A549 (cell line): ENCODE measurements at regions not wholly inside any gene's neighbourhood (a gene's known extent, or its start where the extent isn't known, plus 50 kb on each side); places are given as distances from the start of the nearest gene placed in this dataset.

ENCODE experiments used
- CBX2 ChIP-seq: fragments of 200-600 bp; sonication (generic); IDR thresholded peaks from 2 replicates; pipeline ENCODE4 v1.6.1; 2016; ENCODE audit warnings: low read depth, mild to moderate bottlenecking, borderline replicate concordance
- CBX8 ChIP-seq: fragments of 200-600 bp; sonication (generic); IDR thresholded peaks from 2 replicates; pipeline ENCODE4 v1.6.1; 2016
- CTCF ChIP-seq: fragments of >200 bp; sonication (Bioruptor Twin); formaldehyde crosslinking; IDR thresholded peaks from 3 replicates; pipeline ENCODE4 v1.5.1; 2016
- MYC ChIP-seq: IDR thresholded peaks from 2 replicates; pipeline ENCODE4 v1.6.1; 2012; ENCODE audit warnings: mild to moderate bottlenecking, inconsistent platforms, low read length, improper control_type of control experiment, borderline replicate concordance
- POLR2A ChIP-seq: IDR thresholded peaks from 2 replicates; pipeline ENCODE4 v1.6.1; 2012; ENCODE audit warnings: mild to moderate bottlenecking, low read length
- ZFP36 ChIP-seq: fragments of 450-650 bp; IDR thresholded peaks from 2 replicates; pipeline ENCODE4 v1.6.1; 2014; ENCODE audit warnings: borderline replicate concordance; ENCODE audit not compliant: partially characterized antibody

DNA sequence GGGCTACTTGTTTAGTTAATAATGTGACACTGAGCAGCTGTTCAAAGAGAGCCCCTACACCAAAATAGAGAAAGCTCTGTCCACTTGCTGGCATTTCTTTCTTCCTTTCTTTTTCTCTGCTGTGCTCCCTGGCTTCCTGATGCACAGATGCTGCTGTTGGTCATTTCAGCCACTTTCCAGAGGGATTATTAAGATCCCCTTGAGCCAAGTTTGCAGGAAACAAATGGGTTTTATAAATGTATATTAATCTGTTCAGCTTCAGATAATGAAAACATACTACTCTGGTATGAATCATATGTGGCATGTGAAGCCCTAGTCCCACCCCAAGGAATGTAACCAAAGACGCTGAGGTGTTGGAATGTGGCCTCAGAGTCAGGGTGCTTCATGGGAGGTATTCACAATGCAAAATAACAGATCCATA lies 638.2 kb upstream of the FZD8 start:
- no peak for TF ChIP-seq CTCF
- TF ChIP-seq CBX2, result no peak
- no peak for TF ChIP-seq ZFP36
- TF ChIP-seq POLR2A, result no peak
- TF ChIP-seq MYC, result no peak
- no peak for TF ChIP-seq CBX8
